CD4-positive, alpha-beta T cell treated with Interleukin-21 for 1 hour (primary cell): ENCODE measurements at regions not wholly inside any gene's neighbourhood (a gene's known extent, or its start where the extent isn't known, plus 50 kb on each side); places are given as distances from the start of the nearest gene placed in this dataset.

ENCODE experiments used
- DNase-seq: peaks from one replicate; pipeline ENCODE4 v3.0.0-alpha.2; 2020

GRCh38 chr2:9681427-9681817 lies 50.6 kb upstream of the YWHAQ start:
- DNase-seq: peak; percentile 67

DNA sequence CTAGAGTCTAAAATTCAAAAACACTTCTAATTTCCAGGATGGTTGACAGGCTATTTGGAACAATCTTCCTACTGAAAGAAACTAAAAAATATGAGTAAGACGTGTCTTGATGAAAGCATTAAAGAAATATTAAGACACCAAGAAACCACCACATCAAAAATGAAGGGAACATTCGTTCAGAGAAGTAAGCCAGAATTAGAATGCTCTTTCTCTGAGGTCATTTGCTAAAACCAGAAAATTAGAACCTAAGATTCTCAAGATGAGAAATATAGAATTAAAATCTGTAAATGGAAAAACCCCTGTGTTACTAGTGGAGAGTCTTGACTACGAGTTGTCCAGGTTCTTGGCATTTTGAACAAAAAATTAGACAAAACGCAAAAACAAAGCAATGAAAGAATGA lies 54.8 kb upstream of the YWHAQ start:
- no peak for DNase-seq

DNA sequence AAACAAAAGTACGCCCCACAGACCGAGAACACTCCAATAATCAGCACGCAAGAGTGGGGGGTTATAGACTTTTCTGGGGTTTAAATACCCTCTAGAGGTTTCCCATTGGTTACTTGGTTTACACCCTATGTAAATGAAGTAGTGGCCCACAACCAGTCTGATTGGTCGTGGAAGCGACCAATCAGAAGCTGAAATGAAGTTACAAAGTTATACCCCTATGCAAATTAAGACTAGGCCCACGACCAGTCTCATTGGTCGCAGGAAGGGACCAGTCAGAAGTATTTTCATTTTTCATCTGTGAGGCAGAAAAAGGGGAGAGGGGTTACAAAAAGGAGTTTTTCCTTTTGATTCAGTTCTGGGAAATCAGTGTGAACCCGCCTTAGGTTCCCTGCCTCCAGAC lies 55.3 kb upstream of the YWHAQ start:
- no peak for DNase-seq

- DNase-seq: no peak
Measured at GRCh38 chr2:9690252-9690651, 59.5 kb upstream of the YWHAQ start.

GRCh38 chr2:9690716-9691498 lies 60.1 kb upstream of the YWHAQ start:
- DNase-seq: no peak

DNA sequence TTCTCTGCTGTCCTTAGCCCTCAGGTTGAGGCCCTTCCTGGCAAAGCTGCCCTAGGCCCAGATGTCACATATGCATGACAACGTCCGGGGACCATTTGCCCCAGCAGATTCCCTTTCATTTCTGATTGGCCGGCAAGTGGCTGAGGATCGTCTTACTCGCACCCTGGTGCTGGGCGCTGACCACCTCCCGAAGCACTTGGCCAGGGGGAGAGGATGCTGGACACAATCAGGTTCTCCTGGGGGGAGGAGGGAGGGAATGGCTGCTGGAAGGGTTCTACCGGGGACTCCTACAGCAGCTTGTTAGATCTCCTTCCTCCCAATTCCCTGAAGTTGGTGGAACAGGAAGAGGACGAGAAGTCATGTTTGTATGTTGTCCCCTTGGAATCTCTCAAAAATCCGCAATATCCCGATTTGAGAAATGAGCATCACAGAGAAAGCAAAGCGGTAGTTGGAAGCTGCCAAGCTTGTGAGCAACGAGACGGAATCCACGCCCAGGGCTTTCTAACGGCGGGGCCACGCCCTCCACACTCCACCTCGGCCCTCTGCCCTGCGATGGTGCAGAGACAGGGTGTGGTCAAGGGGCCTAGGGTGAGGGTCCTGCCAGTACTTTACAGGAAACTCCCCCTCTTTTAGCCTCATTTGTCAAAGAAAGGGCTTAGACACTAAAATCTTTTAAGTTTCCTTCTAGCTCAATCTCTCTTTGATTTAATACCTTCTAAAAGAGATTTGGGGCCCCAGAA lies 61.8 kb upstream of the YWHAQ start:
- DNase-seq: peak; percentile 19

GRCh38 chr2:9693196-9693491 lies 62.3 kb upstream of the YWHAQ start:
- DNase-seq: peak; percentile 23

GRCh38 chr2:9693646-9694045 lies 62.8 kb upstream of the YWHAQ start:
- no peak for DNase-seq

DNA sequence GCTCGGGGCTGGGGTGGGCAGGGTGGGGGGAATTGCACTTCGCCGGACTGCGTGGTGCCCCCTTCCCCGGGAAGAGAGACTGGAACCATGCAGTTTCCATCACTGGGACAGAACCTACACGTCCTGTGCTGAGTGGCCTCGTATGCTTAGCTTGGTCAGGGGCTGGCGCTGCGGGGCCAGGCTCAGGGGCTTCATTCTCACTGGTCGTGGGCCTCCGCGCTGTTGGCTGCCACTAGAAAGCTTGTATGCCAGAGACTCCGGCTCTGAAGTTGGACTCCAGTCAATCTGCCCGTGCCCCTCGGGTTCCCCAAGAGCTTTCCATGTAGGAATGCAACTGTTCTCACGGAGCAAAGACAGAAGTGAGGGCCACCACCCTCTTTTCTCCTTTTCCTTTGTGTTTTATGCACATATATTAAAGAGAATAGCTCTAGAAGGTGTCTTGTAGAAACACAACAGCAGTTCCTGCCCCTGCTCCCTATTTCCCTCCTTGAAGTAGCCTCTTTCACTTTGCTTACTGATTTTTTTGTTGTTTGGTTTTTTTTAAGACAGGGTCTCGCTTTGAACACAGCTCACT lies 64.0 kb upstream of the YWHAQ start:
- DNase-seq: no peak

DNA sequence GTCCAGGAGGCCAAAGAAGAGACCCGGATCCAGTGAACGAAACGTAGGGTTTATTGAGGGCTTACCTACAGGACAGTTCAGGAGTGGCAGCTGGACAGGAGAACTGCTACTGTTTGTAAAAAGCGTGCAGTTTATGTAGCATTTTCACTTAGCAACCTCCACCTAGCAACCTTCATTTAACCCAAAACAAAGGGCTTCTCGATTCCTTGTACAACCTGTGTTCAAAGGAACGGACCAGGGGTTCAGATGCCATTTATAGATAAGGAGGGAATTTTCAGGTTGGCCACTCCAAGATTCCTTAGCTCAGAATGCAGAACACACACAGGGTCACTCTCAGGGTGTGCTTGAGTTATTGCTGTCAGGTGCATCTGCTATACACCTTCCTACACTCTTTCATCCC lies 65.1 kb upstream of the YWHAQ start:
- DNase-seq: no peak

DNA sequence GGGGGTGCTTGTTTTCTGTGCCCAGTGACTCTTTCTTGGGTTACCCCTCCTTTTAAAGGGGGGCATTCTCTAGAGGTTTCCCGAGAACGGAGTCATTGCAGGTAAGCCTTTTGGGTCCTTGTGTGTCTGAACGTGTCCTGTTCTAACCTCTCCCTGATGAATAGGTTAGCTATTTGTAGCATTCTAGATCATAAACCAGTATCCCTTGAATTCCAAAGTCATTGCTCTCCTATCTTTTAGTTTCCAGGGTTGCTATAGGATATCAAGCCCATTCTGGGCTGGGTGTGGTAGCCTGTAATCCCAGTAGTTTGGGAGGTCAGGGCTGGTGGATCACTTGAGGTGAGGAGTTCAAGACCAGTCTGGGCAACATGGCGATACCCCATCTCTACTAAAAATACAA lies 65.9 kb upstream of the YWHAQ start:
- DNase-seq: no peak

- peak; percentile 23 for DNase-seq
Measured at GRCh38 chr2:9697909-9698308, 67.1 kb upstream of the YWHAQ start.

DNA sequence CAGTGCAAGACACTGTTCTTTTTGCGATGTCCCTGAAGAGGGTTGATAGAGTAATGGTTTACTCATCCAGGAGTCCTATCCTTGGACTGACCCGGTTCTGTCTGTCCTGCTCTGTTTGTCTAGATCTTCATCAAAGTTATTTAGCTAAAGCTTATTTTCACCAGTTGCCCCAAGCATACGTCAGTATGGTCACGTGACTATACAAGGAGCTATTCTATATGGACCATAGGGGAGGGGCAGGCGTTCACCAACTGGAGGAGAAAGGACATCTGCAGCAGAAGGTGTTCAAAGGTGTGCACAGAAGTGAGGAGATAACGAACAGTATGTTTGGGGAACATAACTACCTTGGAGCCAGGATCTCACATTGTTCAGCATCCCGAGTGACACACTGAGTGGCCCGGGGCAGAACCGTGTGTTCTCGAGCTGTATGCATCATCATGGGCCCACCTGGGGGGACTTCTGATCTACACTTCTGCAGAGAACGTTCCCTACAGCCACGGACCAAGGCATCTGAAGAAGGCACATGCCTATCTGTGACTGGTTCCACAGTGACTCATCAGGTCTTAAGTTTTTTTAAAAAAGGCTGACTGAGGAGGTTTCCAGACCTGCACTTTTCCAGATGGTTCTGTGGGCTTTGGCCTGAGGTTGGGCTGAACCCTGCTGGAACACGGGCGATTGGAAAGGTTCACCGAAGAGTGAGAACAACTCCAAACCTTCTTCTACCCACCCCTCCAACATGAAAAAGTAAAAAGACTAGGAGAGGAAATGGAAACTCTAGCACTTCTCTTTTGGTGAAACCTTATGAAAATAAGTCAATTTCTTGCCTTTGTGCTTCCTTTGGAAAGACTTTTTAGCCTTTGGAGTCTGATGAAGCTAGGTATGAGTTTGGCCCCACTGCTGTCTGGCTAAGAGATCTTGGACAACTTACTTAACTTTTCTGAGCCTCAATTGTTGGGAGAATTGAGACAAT lies 68.6 kb upstream of the YWHAQ start:
- DNase-seq: no peak

DNA sequence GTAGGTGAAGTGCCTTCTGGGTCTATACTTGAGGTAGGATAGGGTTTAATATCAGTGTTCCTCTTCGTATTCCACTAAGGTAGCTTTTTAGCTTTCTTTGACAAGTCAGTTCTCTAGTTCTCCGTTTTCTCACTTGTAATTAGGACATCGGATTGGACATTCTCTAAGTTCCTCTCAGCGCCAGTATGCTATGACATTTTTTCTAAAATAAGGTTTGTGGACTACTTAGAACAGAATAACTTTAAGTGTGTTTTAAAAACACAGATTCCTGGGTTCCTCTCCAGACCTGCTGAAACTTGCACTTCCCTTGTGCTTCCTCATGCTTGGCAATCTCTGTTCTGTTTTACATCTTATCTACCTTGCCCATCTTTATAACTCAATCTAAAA lies 69.3 kb upstream of the YWHAQ start:
- no peak for DNase-seq

- no peak for DNase-seq
Measured at GRCh38 chr2:9702604-9703084, 71.8 kb upstream of the YWHAQ start.

GRCh38 chr2:9703085-9703678 lies 72.4 kb upstream of the YWHAQ start:
- DNase-seq: peak; percentile 96

DNA sequence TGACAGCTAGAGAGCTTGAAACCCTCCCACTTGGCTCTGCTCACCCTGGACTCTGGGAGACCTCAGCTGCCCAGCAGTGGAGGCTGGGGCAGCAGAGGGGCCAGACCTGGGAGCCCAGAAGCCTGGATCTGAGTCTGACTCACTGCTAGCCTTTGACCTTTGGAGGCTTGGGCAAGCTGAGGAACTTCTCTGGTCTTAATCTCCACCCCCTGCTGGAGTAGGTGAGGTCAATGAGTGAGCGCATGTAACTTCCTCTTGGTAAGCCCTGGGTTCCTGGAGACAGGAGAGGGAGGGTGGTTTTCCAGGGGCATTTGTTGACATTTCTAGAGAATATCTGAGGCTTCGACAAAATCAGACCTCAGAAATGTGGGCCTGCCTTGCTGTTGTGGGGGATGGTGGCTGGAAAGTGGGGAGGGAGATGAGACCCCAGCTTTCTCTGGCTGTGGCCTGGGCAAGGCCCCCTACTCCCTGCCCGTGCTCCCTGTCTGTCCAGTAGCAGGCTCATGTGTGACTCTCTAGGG lies 73.0 kb upstream of the YWHAQ start:
- DNase-seq: peak; percentile 51

DNA sequence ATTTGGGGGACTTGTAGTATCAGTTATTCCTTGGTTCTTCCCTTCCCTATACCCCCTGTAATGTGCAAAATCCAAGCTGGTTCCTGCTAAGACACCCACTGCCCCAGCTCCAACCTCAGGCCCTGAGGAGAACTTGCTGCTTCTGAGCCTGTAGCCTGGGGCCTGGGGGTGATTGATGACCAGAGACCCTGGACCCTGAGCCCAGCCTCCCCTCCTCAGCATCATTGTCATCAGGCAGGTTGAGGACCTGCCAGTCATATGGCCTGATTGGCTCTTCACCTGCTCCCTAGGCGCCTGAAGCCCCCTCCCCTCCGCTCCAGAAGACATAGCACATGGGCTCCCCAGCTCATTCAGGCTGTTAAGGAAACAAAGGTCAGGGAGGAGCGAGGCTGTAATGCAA lies 73.8 kb upstream of the YWHAQ start:
- no peak for DNase-seq

GRCh38 chr2:9705196-9705595 lies 74.4 kb upstream of the YWHAQ start:
- DNase-seq: no peak

GRCh38 chr2:9707008-9707407 lies 76.2 kb upstream of the YWHAQ start:
- no peak for DNase-seq

GRCh38 chr2:9707611-9708160 lies 76.9 kb upstream of the YWHAQ start:
- DNase-seq: no peak
